GM23338 (cell line): ENCODE measurements at regions not wholly inside any gene's neighbourhood (a gene's known extent, or its start where the extent isn't known, plus 50 kb on each side); places are given as distances from the start of the nearest gene placed in this dataset.

ENCODE experiments used
- ATAC-seq: fragments of 200-7000 bp; cut with Tn5 transposase; 3 replicates; pipeline ENCODE4 v1.9.1; 2020
- DNase-seq: peaks from one replicate; pipeline ENCODE4 v3.0.0-alpha.2; 2015; ENCODE audit warnings: low spot score
- H2AFZ ChIP-seq: fragments of 200-600 bp; sonication (generic); 2 replicates; pipeline ENCODE4 v1.8.0; 2016; ENCODE audit warnings: antibody characterized with exemption, mild to moderate bottlenecking, moderate library complexity
- H3F3A ChIP-seq: fragments of 200-600 bp; sonication (generic); replicated peaks from 2 replicates; pipeline ENCODE4 v1.8.0; 2017; ENCODE audit warnings: antibody characterized with exemption, mixed run types, low read depth
- H3K27ac ChIP-seq: fragments of 200-600 bp; sonication (generic); 2 replicates; pipeline ENCODE4 v1.6.1; 2016; ENCODE audit warnings: low read depth
- H3K27me3 ChIP-seq: fragments of 200-600 bp; sonication (generic); 2 replicates; pipeline ENCODE4 v1.8.0; 2016; ENCODE audit warnings: mild to moderate bottlenecking, mixed run types, moderate library complexity; ENCODE audit not compliant: insufficient read depth
- H3K36me3 ChIP-seq: fragments of 200-600 bp; sonication (generic); 2 replicates; pipeline ENCODE4 v1.8.0; 2016; ENCODE audit warnings: mild to moderate bottlenecking; ENCODE audit not compliant: insufficient read depth
- H3K4me1 ChIP-seq: fragments of 200-600 bp; sonication (generic); 2 replicates; pipeline ENCODE4 v1.8.0; 2016; ENCODE audit warnings: mild to moderate bottlenecking, moderate library complexity; ENCODE audit not compliant: insufficient read depth
- H3K4me2 ChIP-seq: fragments of 200-600 bp; sonication (generic); 2 replicates; pipeline ENCODE4 v1.7.1; 2017; ENCODE audit warnings: mixed run types
- H3K4me3 ChIP-seq: fragments of 200-600 bp; sonication (generic); 2 replicates; pipeline ENCODE4 v1.6.1; 2016; ENCODE audit warnings: mixed run types
- H3K79me2 ChIP-seq: fragments of 200-600 bp; sonication (generic); replicated peaks from 2 replicates; pipeline ENCODE4 v1.8.0; 2017; ENCODE audit warnings: mild to moderate bottlenecking; ENCODE audit not compliant: insufficient read depth
- H3K9me2 ChIP-seq: fragments of 200-600 bp; sonication (generic); 2 replicates; pipeline ENCODE4 v1.8.0; 2017; ENCODE audit not compliant: insufficient read depth
- H4K20me1 ChIP-seq: fragments of 200-600 bp; sonication (generic); replicated peaks from 2 replicates; pipeline ENCODE4 v1.8.0; 2017; ENCODE audit warnings: mild to moderate bottlenecking; ENCODE audit not compliant: insufficient read depth
- H3K27ac Mint-ChIP-seq: 2 replicates; pipeline ENCODE4 v1.8.0; 2020; ENCODE audit warnings: inconsistent platforms, mild to moderate bottlenecking, moderate library complexity, mixed read lengths
- H3K27me3 Mint-ChIP-seq: 3 replicates; pipeline ENCODE4 v1.8.0; 2022; ENCODE audit warnings: low read depth, mild to moderate bottlenecking, moderate library complexity, mixed read lengths, inconsistent platforms; ENCODE audit not compliant: insufficient read depth, poor library complexity
- H3K36me3 Mint-ChIP-seq: 3 replicates; pipeline ENCODE4 v1.8.0; 2021; ENCODE audit warnings: low read depth, mild to moderate bottlenecking, inconsistent platforms, moderate library complexity, mixed read lengths
- H3K4me1 Mint-ChIP-seq: 3 replicates; pipeline ENCODE4 v1.8.0; 2020; ENCODE audit warnings: mild to moderate bottlenecking, inconsistent platforms, mixed read lengths
- H3K4me3 Mint-ChIP-seq: 3 replicates; pipeline ENCODE4 v1.8.0; 2021; ENCODE audit warnings: moderate library complexity, mild to moderate bottlenecking, inconsistent platforms, mixed read lengths
- H3K9me3 Mint-ChIP-seq: 3 replicates; pipeline ENCODE4 v1.8.0; 2020; ENCODE audit warnings: moderate library complexity, mild to moderate bottlenecking, inconsistent platforms, mixed read lengths
- CREB1 ChIP-seq: fragments of 250-450 bp; sonication (Bioruptor Pico); IDR thresholded peaks from 2 replicates; pipeline ENCODE4 v1.5.0; 2020; ENCODE audit warnings: low read depth, mild to moderate bottlenecking, moderate library complexity
- CTCF ChIP-seq, 2 experiments: fragments of 200-600 bp in 1 of 2; sonication (generic) in 1 of 2; conservative IDR thresholded peaks; 2 replicates each; pipeline versions ENCODE4 v1.5.1 to v1.6.1; 2016 to 2017; ENCODE audit warnings: antibody characterized with exemption in 2 of 2, low read depth in 2 of 2, mild to moderate bottlenecking in 2 of 2, moderate library complexity in 1 of 2
- ETS1 ChIP-seq: IDR thresholded peaks from 2 replicates; pipeline ENCODE4 v1.6.1; 2016; ENCODE audit warnings: antibody characterized with exemption
- POLR2AphosphoS5 ChIP-seq: IDR thresholded peaks from 2 replicates; pipeline ENCODE4 v1.6.1; 2016; ENCODE audit warnings: antibody characterized with exemption, low read depth
- REST ChIP-seq: IDR thresholded peaks from one replicate; pipeline ENCODE4 v1.6.1; 2018; ENCODE audit warnings: antibody characterized with exemption; ENCODE audit not compliant: unreplicated experiment
- STAT1 ChIP-seq: IDR thresholded peaks from one replicate; pipeline ENCODE4 v1.6.1; 2016; ENCODE audit warnings: antibody characterized with exemption; ENCODE audit not compliant: unreplicated experiment
- ZNF114 ChIP-seq: fragments of 250-450 bp; sonication (Bioruptor Pico); IDR thresholded peaks from 2 replicates; pipeline ENCODE4 v1.5.0; 2020; ENCODE audit warnings: mild to moderate bottlenecking, moderate library complexity
- ZNF462 ChIP-seq: fragments of 250-450 bp; sonication (Bioruptor Pico); IDR thresholded peaks from 2 replicates; pipeline ENCODE4 v1.5.0; 2020; ENCODE audit warnings: mild to moderate bottlenecking, moderate library complexity

- peaks cover 20% of the 10 kb centered on the region for H3K4me1 Mint-ChIP-seq
- peaks cover 7% of the 10 kb centered on the region for H3K36me3 Mint-ChIP-seq
- TF ChIP-seq CTCF (conservative IDR thresholded peaks at IDR 0.05; ENCODE audit: low read depth in 2 of 2) (no peak), POLR2AphosphoS5 (no peak), CREB1 (CRISPR knock-in tag) (no peak), ETS1 (no peak), STAT1 (no peak), ZNF114 (CRISPR knock-in tag) (no peak)
- no peak overlapping the region for H3K27ac Mint-ChIP-seq
- no peak overlapping the region for H3K27ac ChIP-seq
- no peak overlapping the region for H3K4me2 ChIP-seq
- ATAC-seq (no peak), DNase-seq (no peak)
- peaks cover 2% of the 10 kb centered on the region; the same call in 1 of the 3 replicates for H3K9me3 Mint-ChIP-seq
- H3K4me1 ChIP-seq: no peaks in the 10 kb centered on the region
- no peaks in the 10 kb centered on the region for H4K20me1 ChIP-seq
- H3K4me3 Mint-ChIP-seq: no peak overlapping the region
- H3K27me3 Mint-ChIP-seq: peaks cover 10% of the 10 kb centered on the region
- no peak overlapping the region for H2AFZ ChIP-seq
- H3K79me2 ChIP-seq: no peaks in the 10 kb centered on the region
- no peaks in the 10 kb centered on the region for H3K9me2 ChIP-seq
- no peaks in the 10 kb centered on the region for H3F3A ChIP-seq
- H3K4me3 ChIP-seq: no peak overlapping the region
- no peaks in the 10 kb centered on the region for H3K36me3 ChIP-seq
- H3K27me3 ChIP-seq: no peaks in the 10 kb centered on the region
Observed at GRCh38 chr15:62841891-62842559, 200.5 kb upstream of the TPM1 start.

- no peaks in the 10 kb centered on the region for H3K36me3 ChIP-seq
- no peak for TF ChIP-seq ZNF462
- no peak for TF ChIP-seq STAT1
- TF ChIP-seq REST: no peak
- Mint-ChIP-seq H3K4me3 (no peak overlapping the region), H3K9me3 (peaks cover 10% of the 10 kb centered on the region; the same call in 2 of the 3 replicates), H3K27me3 (peaks cover 10% of the 10 kb centered on the region), H3K4me1 (peaks cover 24% of the 10 kb centered on the region), H3K27ac (no peak overlapping the region), H3K36me3 (peaks cover 10% of the 10 kb centered on the region)
- peaks cover 2% of the 10 kb centered on the region for H3K4me1 ChIP-seq
- H3K79me2 ChIP-seq: no peaks in the 10 kb centered on the region
- H3K9me2 ChIP-seq: no peaks in the 10 kb centered on the region
- H2AFZ ChIP-seq: no peak overlapping the region
- H3K4me2 ChIP-seq: no peak overlapping the region
- H3K27ac ChIP-seq: no peak overlapping the region
- ATAC-seq: no peak
- H3K27me3 ChIP-seq: no peaks in the 10 kb centered on the region
- no peak for DNase-seq
- no peak overlapping the region for H3K4me3 ChIP-seq
- H4K20me1 ChIP-seq: no peaks in the 10 kb centered on the region
- H3F3A ChIP-seq: no peaks in the 10 kb centered on the region
Observed at GRCh38 chr15:62843311-62843710, 199.2 kb upstream of the TPM1 start.
